Vagina (tissue), 2 donors: ENCODE measurements at regions not wholly inside any gene's neighbourhood (a gene's known extent, or its start where the extent isn't known, plus 50 kb on each side); places are given as distances from the start of the nearest gene placed in this dataset.

Experiments used
- DNase-seq, 2 donors: peaks; one replicate each; pipeline ENCODE4 v3.0.0-alpha.2; 2017; ENCODE audit errors: extremely low spot score in 2 of 2
- H3K27ac ChIP-seq: fragments of 200-600 bp; sonication (generic); one replicate; pipeline ENCODE4 v1.5.1; 2019
- H3K27me3 ChIP-seq: fragments of 200-600 bp; sonication (generic); one replicate; pipeline ENCODE4 v1.5.1; 2019
- H3K36me3 ChIP-seq, 2 donors: fragments of 200-600 bp; sonication (generic); one replicate each; pipeline ENCODE4 v1.5.1; 2017 to 2019
- H3K4me1 ChIP-seq: fragments of 200-600 bp; sonication (generic); one replicate; pipeline ENCODE4 v1.5.1; 2019
- H3K4me3 ChIP-seq, 2 donors: fragments of 200-600 bp; sonication (generic); 1 replicate in 1 of 2; 2 replicates in 1 of 2; pipeline ENCODE4 v1.5.1; 2016 to 2019
- H3K9me3 ChIP-seq: fragments of 200-600 bp; sonication (generic); one replicate; pipeline ENCODE4 v1.5.1; 2019
- CTCF ChIP-seq, 3 experiments: fragments of 450-650 bp in 2 of 3; fragments of 200-600 bp in 1 of 3; sonication (generic) in 1 of 3; IDR thresholded peaks; one replicate each; pipeline ENCODE4 v1.5.1; 2017 to 2019; ENCODE audit warnings: antibody characterized with exemption in 3 of 3, mild to moderate bottlenecking in 2 of 3, moderate library complexity in 2 of 3
- POLR2A ChIP-seq, 2 donors: fragments of 450-650 bp; IDR thresholded peaks; one replicate each; pipeline ENCODE4 v1.6.1; 2017; ENCODE audit warnings: antibody characterized with exemption in 2 of 2, mild to moderate bottlenecking in 2 of 2, moderate library complexity in 2 of 2
- POLR2AphosphoS5 ChIP-seq, 2 donors: sonication (generic); formaldehyde crosslinking; IDR thresholded peaks; one replicate each; pipeline ENCODE4 v1.9.0; 2017; ENCODE audit warnings: antibody characterized with exemption in 2 of 2, mild to moderate bottlenecking in 2 of 2, low read depth in 1 of 2; ENCODE audit not compliant: insufficient read depth in 1 of 2
- intact Hi-C: fragments of 100-400 bp; cut with DNase I; formaldehyde crosslinking; loops from one replicate; pipeline ENCODE4 v1.15.1; 2023

- DNase-seq: no peak
- Histone ChIP-seq H3K4me1 (no peaks in the 10 kb centered on the region), H3K36me3 (no peaks in the 10 kb centered on the region), H3K9me3 (no peaks in the 10 kb centered on the region), H3K27me3 (no peaks in the 10 kb centered on the region), H3K27ac (no peak overlapping the region), H3K4me3 (no peak overlapping the region)
- no peak for TF ChIP-seq POLR2AphosphoS5 (IDR thresholded peaks at IDR 0.05; ENCODE audit: insufficient read depth in 1 of 2, low read depth in 1 of 2)
- intact Hi-C loops: no loop called here
Observed at GRCh38 chr4:95627709-95628108, 78.9 kb upstream of the UNC5C start.

GRCh38 chr4:95627024-95627605 lies 78.3 kb upstream of the UNC5C start:
- intact Hi-C loops: no loop called here
- DNase-seq: no peak

DNA sequence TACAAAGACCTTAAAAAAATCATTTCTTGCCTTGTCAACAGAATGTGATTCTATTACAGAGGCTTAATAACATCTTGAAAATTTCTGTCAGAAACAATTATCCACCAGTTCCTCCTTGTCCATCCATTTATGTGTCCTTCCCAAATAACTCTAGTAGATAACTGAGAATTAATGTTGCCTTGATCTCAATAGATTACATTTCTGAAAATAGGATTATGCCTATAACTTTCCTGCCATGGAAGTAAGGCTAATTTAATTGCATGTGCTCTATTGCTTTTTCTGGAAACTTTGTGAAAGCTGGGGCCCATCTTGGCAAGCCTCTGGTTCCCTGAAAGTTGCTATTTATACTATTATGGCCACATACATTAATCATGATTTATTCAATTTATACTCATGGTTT lies 76.2 kb upstream of the UNC5C start:
- Histone ChIP-seq H3K27ac (no peak overlapping the region), H3K36me3 (no peaks in the 10 kb centered on the region), H3K27me3 (no peaks in the 10 kb centered on the region), H3K9me3 (no peaks in the 10 kb centered on the region), H3K4me3 (no peak overlapping the region), H3K4me1 (no peaks in the 10 kb centered on the region)
- intact Hi-C loops: no loop called here
- TF ChIP-seq CTCF (IDR thresholded peaks at IDR 0.05): no peak
- TF ChIP-seq POLR2AphosphoS5 (IDR thresholded peaks at IDR 0.05; ENCODE audit: insufficient read depth in 1 of 2, low read depth in 1 of 2): no peak
- TF ChIP-seq POLR2A (IDR thresholded peaks at IDR 0.05): no peak
- no peak for DNase-seq

More at GRCh38 chr4:95627024-95627605, 78.3 kb upstream of the UNC5C start:
- H3K36me3 ChIP-seq: no peaks in the 10 kb centered on the region
- TF ChIP-seq CTCF (IDR thresholded peaks at IDR 0.05) (no peak), POLR2AphosphoS5 (IDR thresholded peaks at IDR 0.05; ENCODE audit: insufficient read depth in 1 of 2, low read depth in 1 of 2) (no peak), POLR2A (IDR thresholded peaks at IDR 0.05) (no peak)
- H3K27me3 ChIP-seq: no peaks in the 10 kb centered on the region
- no peak overlapping the region for H3K4me3 ChIP-seq
- H3K4me1 ChIP-seq: no peaks in the 10 kb centered on the region
- no peaks in the 10 kb centered on the region for H3K9me3 ChIP-seq
- no peak overlapping the region for H3K27ac ChIP-seq

GRCh38 chr4:95619525-95620443 lies 71.0 kb upstream of the UNC5C start:
- H3K9me3 ChIP-seq: no peaks in the 10 kb centered on the region
- intact Hi-C loops: no loop called here

DNA sequence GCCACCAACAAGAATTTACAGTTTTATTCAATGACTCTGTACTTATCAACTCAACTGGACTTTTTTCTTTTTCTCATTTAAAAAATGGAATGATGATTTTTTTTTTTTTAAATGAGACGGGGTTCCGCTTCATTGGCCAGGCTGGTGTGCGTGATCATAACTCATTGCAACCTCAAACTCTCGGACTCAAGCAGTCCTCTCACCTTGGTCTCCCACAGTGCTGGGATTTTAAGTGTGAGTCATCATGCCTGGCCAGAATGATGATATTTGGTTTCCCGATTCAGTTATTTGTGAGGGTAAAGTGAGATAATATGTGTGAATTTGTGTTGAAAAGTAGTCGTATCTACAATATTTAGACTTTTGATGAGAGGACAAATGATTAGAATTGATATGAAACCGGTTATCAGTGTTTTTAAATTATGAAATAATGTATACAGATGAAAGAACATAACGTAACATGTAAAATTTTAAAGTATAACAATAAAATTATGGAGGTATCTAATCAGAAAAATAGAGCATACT lies 66.0 kb upstream of the UNC5C start:
- Histone ChIP-seq H3K4me1 (no peaks in the 10 kb centered on the region), H3K36me3 (no peaks in the 10 kb centered on the region), H3K9me3 (no peaks in the 10 kb centered on the region), H3K27me3 (no peaks in the 10 kb centered on the region), H3K4me3 (no peak overlapping the region), H3K27ac (no peak overlapping the region)
- intact Hi-C loops: no loop called here
- no peak for TF ChIP-seq POLR2AphosphoS5 (IDR thresholded peaks at IDR 0.05; ENCODE audit: insufficient read depth in 1 of 2, low read depth in 1 of 2)
- TF ChIP-seq POLR2A (IDR thresholded peaks at IDR 0.05): no peak
- DNase-seq: no peak

More at GRCh38 chr4:95619525-95620443, 71.0 kb upstream of the UNC5C start:
- no peak overlapping the region for H3K27ac ChIP-seq
- no peaks in the 10 kb centered on the region for H3K36me3 ChIP-seq
- H3K4me3 ChIP-seq: no peak overlapping the region
- H3K4me1 ChIP-seq: no peaks in the 10 kb centered on the region
- DNase-seq: no peak
- no peaks in the 10 kb centered on the region for H3K27me3 ChIP-seq
- TF ChIP-seq POLR2AphosphoS5 (IDR thresholded peaks at IDR 0.05; ENCODE audit: insufficient read depth in 1 of 2, low read depth in 1 of 2) (no peak), CTCF (IDR thresholded peaks at IDR 0.05) (no peak), POLR2A (IDR thresholded peaks at IDR 0.05) (no peak)
